Gastrocnemius medialis (tissue), 4 donors: ENCODE measurements at regions not wholly inside any gene's neighbourhood (a gene's known extent, or its start where the extent isn't known, plus 50 kb on each side); places are given as distances from the start of the nearest gene placed in this dataset.

Experiments
- ATAC-seq, 2 donors: fragments of 150-250 bp; one replicate each; pipeline ENCODE4 v1.9.1; 2016
- DNase-seq, 2 donors: peaks; one replicate each; pipeline ENCODE4 v3.0.0-alpha.2; 2019
- H3K27ac ChIP-seq, 4 donors: fragments of 200-600 bp; sonication (generic); 1 replicate in 1 of 4; 2 replicates in 3 of 4; pipeline ENCODE4 v1.5.1; 2016 to 2018; ENCODE audit warnings: mild to moderate bottlenecking in 2 of 4, moderate library complexity in 1 of 4
- H3K27me3 ChIP-seq, 3 donors: fragments of 200-600 bp; sonication (generic) in 2 of 3; 1 replicate in 1 of 3; 2 replicates in 2 of 3; pipeline versions ENCODE4 v1.5.1 to v1.6.0; 2016 to 2019; ENCODE audit warnings: mild to moderate bottlenecking in 1 of 3, moderate library complexity in 1 of 3
- H3K36me3 ChIP-seq, 2 donors: fragments of 200-600 bp; sonication (generic) in 1 of 2; one replicate each; pipeline ENCODE4 v1.5.1; 2017 to 2018
- H3K4me1 ChIP-seq, 2 donors: fragments of 200-600 bp; sonication (generic) in 1 of 2; one replicate each; pipeline ENCODE4 v1.5.1; 2016 to 2017; ENCODE audit warnings: mild to moderate bottlenecking in 2 of 2
- H3K4me3 ChIP-seq, 4 donors: fragments of 200-600 bp; sonication (generic) in 3 of 4; 1 replicate in 1 of 4; 2 replicates in 3 of 4; pipeline ENCODE4 v1.5.1; 2016 to 2019; ENCODE audit warnings: mild to moderate bottlenecking in 2 of 4
- H3K9me3 ChIP-seq, 3 donors: fragments of 200-600 bp; sonication (generic) in 2 of 3; 1 replicate in 1 of 3; 2 replicates in 2 of 3; pipeline ENCODE4 v1.5.1; 2016 to 2019
- CTCF ChIP-seq, 5 experiments: fragments of 450-650 bp in 3 of 5; fragments of 200-600 bp in 2 of 5; sonication (generic) in 2 of 5; IDR thresholded peaks in 4 of 5; conservative IDR thresholded peaks in 1 of 5; 1 replicate in 4 of 5; 2 replicates in 1 of 5; pipeline ENCODE4 v1.5.1; 2016 to 2019; ENCODE audit warnings: antibody characterized with exemption in 5 of 5, mild to moderate bottlenecking in 3 of 5, moderate library complexity in 3 of 5
- POLR2A ChIP-seq, 2 donors: fragments of 450-650 bp; IDR thresholded peaks; one replicate each; pipeline ENCODE4 v1.6.1; 2017; ENCODE audit warnings: antibody characterized with exemption in 2 of 2, mild to moderate bottlenecking in 2 of 2, moderate library complexity in 2 of 2
- in situ Hi-C, 4 donors: fragments of 200-750 bp; cut with MboI; loops; one replicate each; pipeline versions ENCODE4 v1.15.0 to v1.8.0; 2017; ENCODE audit warnings: low sequenced_read_pairs in 4 of 4
- intact Hi-C: fragments of 100-400 bp; cut with DNase I; formaldehyde crosslinking; loops from one replicate; pipeline ENCODE4 v1.15.1; 2023; ENCODE audit warnings: low total_unique reads

GRCh38 chr3:159795681-159796175, 192.9 kb upstream of the IL12A start:
- in situ Hi-C loops (no loop called here), intact Hi-C loops (no loop called here)
- DNase-seq (no peak), ATAC-seq (no peak)
- Histone ChIP-seq H3K9me3 (no peaks in the 10 kb centered on the region), H3K4me1 (no peaks in the 10 kb centered on the region), H3K27ac (peak overlapping the region in 1 of 4 donors; percentile 10), H3K4me3 (no peak overlapping the region), H3K36me3 (no peaks in the 10 kb centered on the region), H3K27me3 (no peaks in the 10 kb centered on the region)
- no peak for TF ChIP-seq CTCF (IDR thresholded peaks at IDR 0.05 in 4 of 5, conservative IDR thresholded peaks at IDR 0.05 in 1 of 5)
- TF ChIP-seq POLR2A (IDR thresholded peaks at IDR 0.05): no peak

- H3K27me3 ChIP-seq: no peaks in the 10 kb centered on the region
- no peak overlapping the region for H3K4me3 ChIP-seq
- H3K36me3 ChIP-seq: no peaks in the 10 kb centered on the region
- in situ Hi-C loops: no loop called here
- DNase-seq: no peak
- H3K9me3 ChIP-seq: no peaks in the 10 kb centered on the region
- no peaks in the 10 kb centered on the region for H3K4me1 ChIP-seq
- peak overlapping the region in 2 of 4 donors; percentile 10 to 29 for H3K27ac ChIP-seq
- intact Hi-C loops: no loop called here
- ATAC-seq: no peak
- TF ChIP-seq POLR2A (IDR thresholded peaks at IDR 0.05): no peak
- TF ChIP-seq CTCF (IDR thresholded peaks at IDR 0.05 in 4 of 5, conservative IDR thresholded peaks at IDR 0.05 in 1 of 5): no peak
Measured at GRCh38 chr3:159796226-159796625, 192.4 kb upstream of the IL12A start.

- Histone ChIP-seq H3K36me3 (no peaks in the 10 kb centered on the region), H3K27ac (peak overlapping the region in 2 of 4 donors; percentile 10 to 29), H3K27me3 (no peaks in the 10 kb centered on the region), H3K4me3 (no peak overlapping the region), H3K4me1 (no peaks in the 10 kb centered on the region), H3K9me3 (no peaks in the 10 kb centered on the region)
- intact Hi-C loops: no loop called here
- no peak for ATAC-seq
- in situ Hi-C loops: no loop called here
- TF ChIP-seq CTCF (IDR thresholded peaks at IDR 0.05 in 4 of 5, conservative IDR thresholded peaks at IDR 0.05 in 1 of 5) (no peak), POLR2A (IDR thresholded peaks at IDR 0.05) (no peak)
- no peak for DNase-seq
Measured at GRCh38 chr3:159796744-159797143, 191.9 kb upstream of the IL12A start.

- no peak overlapping the region for H3K4me3 ChIP-seq
- no peaks in the 10 kb centered on the region for H3K27me3 ChIP-seq
- TF ChIP-seq CTCF (IDR thresholded peaks at IDR 0.05 in 4 of 5, conservative IDR thresholded peaks at IDR 0.05 in 1 of 5): no peak
- TF ChIP-seq POLR2A (IDR thresholded peaks at IDR 0.05): no peak
- intact Hi-C loops (no loop called here), in situ Hi-C loops (no loop called here)
- no peaks in the 10 kb centered on the region for H3K36me3 ChIP-seq
- no peaks in the 10 kb centered on the region for H3K4me1 ChIP-seq
- peak overlapping the region in 3 of 4 donors; percentile 10 to 37 (median 11) for H3K27ac ChIP-seq
- H3K9me3 ChIP-seq: no peaks in the 10 kb centered on the region
- no peak for ATAC-seq
- DNase-seq: no peak
Measured at GRCh38 chr3:159797771-159798170, 190.9 kb upstream of the IL12A start.

- DNase-seq: no peak
- in situ Hi-C loops: no loop called here
- no peaks in the 10 kb centered on the region for H3K27me3 ChIP-seq
- no peak overlapping the region for H3K27ac ChIP-seq
- no peaks in the 10 kb centered on the region for H3K36me3 ChIP-seq
- TF ChIP-seq CTCF (IDR thresholded peaks at IDR 0.05 in 4 of 5, conservative IDR thresholded peaks at IDR 0.05 in 1 of 5) (no peak), POLR2A (IDR thresholded peaks at IDR 0.05) (no peak)
- no peak overlapping the region for H3K4me3 ChIP-seq
- no peaks in the 10 kb centered on the region for H3K9me3 ChIP-seq
- no peaks in the 10 kb centered on the region for H3K4me1 ChIP-seq
- ATAC-seq: no peak
- intact Hi-C loops: no loop called here
Measured at GRCh38 chr3:159798951-159799350, 189.7 kb upstream of the IL12A start.
